ENCODE measurements at regions not wholly inside any gene's neighbourhood (a gene's known extent, or its start where the extent isn't known, plus 50 kb on each side); places are given as distances from the start of the nearest gene placed in this dataset.
"Not testable (repeated sequence)": the region's sequence is repeated elsewhere in the genome, so short reads cannot be mapped to it uniquely, and the experiment has no call there.

- DNase-seq (ENCODE audit: low spot score), result no peak
Observed at GRCh38 chrX:86887341-86887740, 630.3 kb upstream of the KLHL4 start.

- no peak for DNase-seq (ENCODE audit: low spot score)
Observed at GRCh38 chrX:86910027-86910426, 607.6 kb upstream of the KLHL4 start.

GRCh38 chrX:86910602-86911311 is 606.8 kb upstream of the KLHL4 start:
- DNase-seq (ENCODE audit: low spot score), result no peak

- DNase-seq (ENCODE audit: low spot score), result no peak
Observed at GRCh38 chrX:86914569-86914968, 603.0 kb upstream of the KLHL4 start.

- no peak for DNase-seq (ENCODE audit: low spot score)
Observed at GRCh38 chrX:86917959-86918358, 599.6 kb upstream of the KLHL4 start.

- DNase-seq (ENCODE audit: low spot score), result no peak
Observed at GRCh38 chrX:86930419-86930818, 587.2 kb upstream of the KLHL4 start.

GRCh38 chrX:86935988-86936387 is 581.6 kb upstream of the KLHL4 start:
- DNase-seq (ENCODE audit: low spot score), result no peak

GRCh38 chrX:86946569-86946968 is 571.0 kb upstream of the KLHL4 start:
- peak; percentile 49 for DNase-seq (ENCODE audit: low spot score)

- DNase-seq (ENCODE audit: low spot score), result no peak
Observed at GRCh38 chrX:86964321-86964720, 553.3 kb upstream of the KLHL4 start.

GRCh38 chrX:86981326-86981879 is 536.2 kb upstream of the KLHL4 start:
- no peak for DNase-seq (ENCODE audit: low spot score)

- not testable (repeated sequence) for DNase-seq (ENCODE audit: low spot score)
Observed at GRCh38 chrX:86987351-86987750, 530.3 kb upstream of the KLHL4 start.

- DNase-seq (ENCODE audit: low spot score), result no peak
Observed at GRCh38 chrX:87003031-87003430, 514.6 kb upstream of the KLHL4 start.

- DNase-seq (ENCODE audit: low spot score), result no peak
Observed at GRCh38 chrX:87005183-87005582, 512.4 kb upstream of the KLHL4 start.

GRCh38 chrX:87005885-87006284 is 511.7 kb upstream of the KLHL4 start:
- DNase-seq (ENCODE audit: low spot score), result no peak

- no peak for DNase-seq (ENCODE audit: low spot score)
Observed at GRCh38 chrX:87006561-87006960, 511.0 kb upstream of the KLHL4 start.

- DNase-seq (ENCODE audit: low spot score), result no peak
Observed at GRCh38 chrX:87017210-87017609, 500.4 kb upstream of the KLHL4 start.

- DNase-seq (ENCODE audit: low spot score), result not testable (repeated sequence)
Observed at GRCh38 chrX:87033115-87033514, 484.5 kb upstream of the KLHL4 start.

GRCh38 chrX:87045352-87045751 is 472.2 kb upstream of the KLHL4 start:
- no peak for DNase-seq (ENCODE audit: low spot score)

GRCh38 chrX:87049567-87049966 is 468.0 kb upstream of the KLHL4 start:
- no peak for DNase-seq (ENCODE audit: low spot score)

GRCh38 chrX:87063642-87064041 is 454.0 kb upstream of the KLHL4 start:
- no peak for DNase-seq (ENCODE audit: low spot score)

- DNase-seq (ENCODE audit: low spot score), result no peak
Observed at GRCh38 chrX:87064502-87064901, 453.1 kb upstream of the KLHL4 start.

- no peak for DNase-seq (ENCODE audit: low spot score)
Observed at GRCh38 chrX:87067795-87068369, 449.7 kb upstream of the KLHL4 start.

- DNase-seq (ENCODE audit: low spot score), result no peak
Observed at GRCh38 chrX:87078231-87078630, 439.4 kb upstream of the KLHL4 start.

GRCh38 chrX:87098477-87098876 is 419.1 kb upstream of the KLHL4 start:
- DNase-seq (ENCODE audit: low spot score), result no peak

Measured in Ammon's horn (tissue), 1 donor.